HepG2 (cell line): ENCODE measurements at regions not wholly inside any gene's neighbourhood (a gene's known extent, or its start where the extent isn't known, plus 50 kb on each side); places are given as distances from the start of the nearest gene placed in this dataset.

Source experiments
- ATAC-seq: fragments of 200-7000 bp; cut with Tn5 transposase; 3 replicates; pipeline ENCODE4 v1.9.1; 2020; ENCODE audit warnings: mild to moderate bottlenecking, moderate library complexity
- BruUV-seq: library from RNA; stranded (reverse); fragments of 400-500 nt; replicated peaks from 2 replicates; lab custom pipeline; 2021; lab: Mats Ljungman, UMichigan
- CTCF ChIA-PET: fragments of 300-600 bp; formaldehyde crosslinking; extraction: SDS; loops from one replicate; lab custom pipeline; 2021; ENCODE audit warnings: low total read pairs, inconsistent platforms, low intra/inter-chr PET ratio; lab: Yijun Ruan, JAX
- POLR2A ChIA-PET: fragments of 350-600 bp; sonication (Branson Sonifier 250); formaldehyde crosslinking; loops from one replicate; lab custom pipeline; 2020; ENCODE audit warnings: antibody characterized with exemption, inconsistent platforms; lab: Yijun Ruan, JAX
- DNase-seq: peaks from one replicate; pipeline ENCODE4 v3.0.0-alpha.2; 2015; ENCODE audit warnings: low spot score
- FAIRE-seq: peaks from 3 replicates; lab custom pipeline; 2011; peaks lifted over from hg19 to GRCh38; lab: Jason Lieb, UNC
- H2AFZ ChIP-seq: one replicate; pipeline ENCODE4 v1.6.1; 2011; ENCODE audit warnings: low read length, inconsistent platforms
- H3K27ac ChIP-seq: fragments of 300-600 bp; 3 replicates; pipeline ENCODE4 v1.8.0; 2011; ENCODE audit warnings: mixed run types, mild to moderate bottlenecking, mixed read lengths, low read length, inconsistent platforms; ENCODE audit not compliant: insufficient read depth; ENCODE audit errors: extremely low read length
- H3K27me3 ChIP-seq, 2 experiments: fragments of 200-600 bp in 1 of 2; 2 replicates in 1 of 2; 3 replicates in 1 of 2; pipeline versions ENCODE4 v1.6.0 to v1.8.0; 2011; ENCODE audit warnings: low read length in 2 of 2, mild to moderate bottlenecking in 2 of 2, moderate library complexity in 2 of 2, inconsistent platforms in 1 of 2; ENCODE audit not compliant: insufficient read depth in 2 of 2, control insufficient read depth in 1 of 2
- H3K36me3 ChIP-seq, 2 experiments: fragments of 200-600 bp in 1 of 2; replicated peaks in 1 of 2; 2 replicates in 1 of 2; 3 replicates in 1 of 2; pipeline versions ENCODE4 v1.5.1 to v1.8.0; 2011; ENCODE audit warnings: low read length in 2 of 2, inconsistent platforms in 1 of 2; ENCODE audit not compliant: insufficient read depth in 2 of 2, control insufficient read depth in 1 of 2
- H3K4me1 ChIP-seq: 2 replicates; pipeline ENCODE4 v1.5.1; 2012; ENCODE audit warnings: low read length, inconsistent platforms; ENCODE audit not compliant: insufficient read depth
- H3K4me2 ChIP-seq: 2 replicates; pipeline ENCODE4 v1.6.0; 2011; ENCODE audit warnings: low read depth, low read length, inconsistent platforms
- H3K4me3 ChIP-seq, 3 experiments: fragments of 200-600 bp in 1 of 3; sonication (generic), shearing (Covaris generic) in 1 of 3; replicated peaks in 1 of 3; 2 replicates each; pipeline ENCODE4 v1.5.1; 2011 to 2016; ENCODE audit warnings: low read length in 3 of 3, inconsistent platforms in 2 of 3, low read depth in 2 of 3, mild to moderate bottlenecking in 2 of 3, control low read depth in 1 of 3, mixed read lengths in 1 of 3; ENCODE audit not compliant: insufficient read depth in 1 of 3
- H3K79me2 ChIP-seq: one replicate; pipeline ENCODE4 v1.6.1; 2011; ENCODE audit warnings: low read length, inconsistent platforms; ENCODE audit not compliant: insufficient read depth
- H3K9ac ChIP-seq: 2 replicates; pipeline ENCODE4 v1.6.0; 2011; ENCODE audit warnings: mild to moderate bottlenecking, low read depth, low read length, inconsistent platforms; ENCODE audit not compliant: insufficient read depth
- H3K9me3 ChIP-seq: 2 replicates; pipeline ENCODE4 v1.5.1; 2012; ENCODE audit warnings: mild to moderate bottlenecking, low read length
- H4K20me1 ChIP-seq: 2 replicates; pipeline ENCODE4 v1.6.0; 2011; ENCODE audit warnings: inconsistent platforms, mild to moderate bottlenecking, low read length, moderate library complexity; ENCODE audit not compliant: insufficient read depth
- ELF3 ChIP-seq: IDR thresholded peaks from 2 replicates; pipeline ENCODE4 v1.6.1; 2016; ENCODE audit warnings: missing genetic modification reagents, missing compliant biosample characterization
- MXD4 ChIP-seq: IDR thresholded peaks from 2 replicates; pipeline ENCODE4 v1.6.1; 2016; ENCODE audit warnings: mild to moderate bottlenecking, missing biosample characterization, missing genetic modification reagents
- ZNF253 ChIP-seq: sonication (generic); formaldehyde crosslinking; IDR thresholded peaks from 2 replicates; pipeline ENCODE4 v1.8.0; 2022; ENCODE audit warnings: mild to moderate bottlenecking, missing genetic modification reagents, borderline replicate concordance
- ZNF703 ChIP-seq: sonication (generic); formaldehyde crosslinking; IDR thresholded peaks from 2 replicates; pipeline ENCODE4 v1.5.1; 2020; ENCODE audit warnings: missing genetic modification reagents, mild to moderate bottlenecking, moderate library complexity, borderline replicate concordance
- WGBS: methylation state at CpG from one replicate; pipeline ENCODE4 v1.1.6; 2017; ENCODE audit warnings: low lambda C conversion rate; 5-methylcytosine and 5-hydroxymethylcytosine counted together
- in situ Hi-C: cut with HindIII; loops from 2 replicates; pipeline ENCODE4 v1.10.0; 2017; ENCODE audit warnings: low pct_unique_long_range_greater_than_20kb; ENCODE audit not compliant: extremely low pct_ligation_motif_present
- intact Hi-C: fragments of 100-400 bp; cut with micrococcal nuclease; formaldehyde crosslinking; loops from one replicate; pipeline ENCODE4 v1.10.0; 2022; ENCODE audit not compliant: unreplicated experiment
- TF ChIP-seq, protein P1 (sequence below), 2 experiments: fragments of 450-650 bp in 1 of 2; sonication (generic) in 1 of 2; formaldehyde crosslinking; IDR thresholded peaks; 2 replicates each; pipeline versions ENCODE4 v1.5.0 to v1.8.0; 2020 to 2022; ENCODE audit warnings: mild to moderate bottlenecking in 1 of 2, missing genetic modification reagents in 1 of 2
- TF ChIP-seq, protein P2 (sequence below): sonication (generic); formaldehyde crosslinking; IDR thresholded peaks from 2 replicates; pipeline ENCODE4 v1.4.0; 2020; ENCODE audit warnings: missing genetic modification reagents, borderline replicate concordance

DNA sequence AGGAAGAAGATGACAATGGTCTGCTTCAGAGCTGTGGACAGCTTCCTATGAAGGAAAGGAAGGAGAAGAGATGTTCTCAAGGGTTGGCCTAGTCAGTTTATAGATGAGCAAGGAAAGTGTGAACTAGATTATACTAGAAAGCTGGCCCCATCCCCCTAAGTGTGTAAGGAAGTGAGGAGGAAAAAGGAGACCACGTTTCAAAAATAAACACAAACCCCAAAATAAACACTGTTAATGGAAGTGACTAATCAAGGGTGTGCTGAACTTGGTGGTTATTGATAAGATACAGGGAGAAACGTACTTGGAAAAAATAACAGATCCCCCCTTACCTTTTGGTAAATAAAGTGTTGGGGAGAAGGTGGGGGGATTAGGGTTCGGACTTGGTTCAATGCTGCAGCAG lies 267.1 kb downstream of the SOX9 start:
- no peak overlapping the region for H2AFZ ChIP-seq
- 49% methylated on average over 3 of the region's 3 CpGs for WGBS
- H3K9ac ChIP-seq = no peak overlapping the region
- H3K27me3 ChIP-seq = no peaks in the 10 kb centered on the region
- no peaks in the 10 kb centered on the region for H4K20me1 ChIP-seq
- no TSS peak for BruUV-seq
- FAIRE-seq (no peak), DNase-seq (no peak), ATAC-seq (no peak)
- no peak overlapping the region for H3K27ac ChIP-seq
- H3K4me1 ChIP-seq = peaks cover 89% of the 10 kb centered on the region
- no peak overlapping the region for H3K4me3 ChIP-seq
- peaks cover 1 to 3% of the 10 kb centered on the region in 2 experiments; a peak in 2 of 5 replicates for H3K36me3 ChIP-seq
- H3K79me2 ChIP-seq = no peaks in the 10 kb centered on the region
- H3K4me2 ChIP-seq = no peak overlapping the region
- H3K9me3 ChIP-seq = no peaks in the 10 kb centered on the region
- in situ Hi-C loops (no loop called here), intact Hi-C loops (loop anchor here (2.0 kb wide), 1 partner anchor 25 kb away; no protein-coding TSS in a partner anchor)
- TF ChIP-seq MXD4 (CRISPR knock-in tag) (no peak), ZNF703 (CRISPR knock-in tag) (0 out of 2 replicates have a peak, but pooled peaks have one; percentile 2), ELF3 (CRISPR knock-in tag) (0 out of 2 replicates have a peak, but pooled peaks have one; percentile 21), ZNF253 (CRISPR knock-in tag) (no peak)
- TF ChIP-seq, protein P1, sequence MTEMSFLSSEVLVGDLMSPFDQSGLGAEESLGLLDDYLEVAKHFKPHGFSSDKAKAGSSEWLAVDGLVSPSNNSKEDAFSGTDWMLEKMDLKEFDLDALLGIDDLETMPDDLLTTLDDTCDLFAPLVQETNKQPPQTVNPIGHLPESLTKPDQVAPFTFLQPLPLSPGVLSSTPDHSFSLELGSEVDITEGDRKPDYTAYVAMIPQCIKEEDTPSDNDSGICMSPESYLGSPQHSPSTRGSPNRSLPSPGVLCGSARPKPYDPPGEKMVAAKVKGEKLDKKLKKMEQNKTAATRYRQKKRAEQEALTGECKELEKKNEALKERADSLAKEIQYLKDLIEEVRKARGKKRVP (CRISPR knock-in tag; IDR thresholded peaks at IDR 0.05) = 0 out of 4 replicates have a peak, but pooled peaks of 1 of the 2 experiments have one; percentile 15
- TF ChIP-seq, protein P2, sequence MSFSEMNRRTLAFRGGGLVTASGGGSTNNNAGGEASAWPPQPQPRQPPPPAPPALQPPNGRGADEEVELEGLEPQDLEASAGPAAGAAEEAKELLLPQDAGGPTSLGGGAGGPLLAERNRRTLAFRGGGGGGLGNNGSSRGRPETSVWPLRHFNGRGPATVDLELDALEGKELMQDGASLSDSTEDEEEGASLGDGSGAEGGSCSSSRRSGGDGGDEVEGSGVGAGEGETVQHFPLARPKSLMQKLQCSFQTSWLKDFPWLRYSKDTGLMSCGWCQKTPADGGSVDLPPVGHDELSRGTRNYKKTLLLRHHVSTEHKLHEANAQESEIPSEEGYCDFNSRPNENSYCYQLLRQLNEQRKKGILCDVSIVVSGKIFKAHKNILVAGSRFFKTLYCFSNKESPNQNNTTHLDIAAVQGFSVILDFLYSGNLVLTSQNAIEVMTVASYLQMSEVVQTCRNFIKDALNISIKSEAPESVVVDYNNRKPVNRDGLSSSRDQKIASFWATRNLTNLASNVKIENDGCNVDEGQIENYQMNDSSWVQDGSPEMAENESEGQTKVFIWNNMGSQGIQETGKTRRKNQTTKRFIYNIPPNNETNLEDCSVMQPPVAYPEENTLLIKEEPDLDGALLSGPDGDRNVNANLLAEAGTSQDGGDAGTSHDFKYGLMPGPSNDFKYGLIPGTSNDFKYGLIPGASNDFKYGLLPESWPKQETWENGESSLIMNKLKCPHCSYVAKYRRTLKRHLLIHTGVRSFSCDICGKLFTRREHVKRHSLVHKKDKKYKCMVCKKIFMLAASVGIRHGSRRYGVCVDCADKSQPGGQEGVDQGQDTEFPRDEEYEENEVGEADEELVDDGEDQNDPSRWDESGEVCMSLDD (CRISPR knock-in tag) = peak; percentile 58; the same call in 1 of the 2 replicates
- ChIA-PET POLR2A (interaction anchor here (0.9 to 2.3 kb wide), 5 partner anchors 8 to 35 kb away, joined by 3 to 5 read pairs (median 4); no protein-coding TSS in a partner anchor), CTCF (no interaction called here)
